OCI-LY7 (cell line): ENCODE measurements at regions not wholly inside any gene's neighbourhood (a gene's known extent, or its start where the extent isn't known, plus 50 kb on each side); places are given as distances from the start of the nearest gene placed in this dataset.

Experiments used
- BruUV-seq: library from RNA; stranded (reverse); fragments of 400-500 nt; replicated peaks from 2 replicates; lab custom pipeline; 2021; lab: Mats Ljungman, UMichigan
- CTCF ChIA-PET: fragments of 300-600 bp; sonication (Branson Sonifier 250); formaldehyde crosslinking; loops from one replicate; lab custom pipeline; 2022; ENCODE audit warnings: antibody characterized with exemption; ENCODE audit not compliant: unreplicated experiment; lab: Charles Lee
- POLR2A ChIA-PET: fragments of 300-600 bp; sonication (Branson Sonifier 250); formaldehyde crosslinking; loops from one replicate; lab custom pipeline; 2022; ENCODE audit warnings: antibody characterized with exemption; lab: Charles Lee
- DNase-seq: peaks from one replicate; pipeline ENCODE4 v3.0.0-alpha.2; 2015; ENCODE audit warnings: low spot score
- H2AFZ ChIP-seq: fragments of 200-600 bp; sonication (generic), shearing (Covaris generic); 2 replicates; pipeline ENCODE4 v1.6.1; 2014; ENCODE audit warnings: mild to moderate bottlenecking, antibody characterized with exemption, low read length, moderate library complexity
- H3K27ac ChIP-seq: fragments of 200-600 bp; sonication (generic); 2 replicates; pipeline ENCODE4 v1.5.1; 2014; ENCODE audit warnings: mixed run types, low read depth, mild to moderate bottlenecking, moderate library complexity, low read length, inconsistent platforms; ENCODE audit not compliant: poor library complexity, severe bottlenecking
- H3K36me3 ChIP-seq: fragments of 200-600 bp; sonication (generic); 2 replicates; pipeline ENCODE4 v1.6.1; 2014; ENCODE audit warnings: mild to moderate bottlenecking, antibody characterized with exemption, low read length, moderate library complexity, mixed read lengths; ENCODE audit not compliant: insufficient read depth
- H3K4me1 ChIP-seq: fragments of 200-600 bp; sonication (generic); 2 replicates; pipeline ENCODE4 v1.5.1; 2014; ENCODE audit warnings: mild to moderate bottlenecking, low read length; ENCODE audit not compliant: insufficient read depth, poor library complexity, severe bottlenecking
- H3K4me2 ChIP-seq: fragments of 200-600 bp; sonication (generic); 2 replicates; pipeline ENCODE4 v1.6.1; 2014; ENCODE audit warnings: mild to moderate bottlenecking, low read length
- H3K4me3 ChIP-seq: fragments of 200-600 bp; sonication (generic); 2 replicates; pipeline ENCODE4 v1.5.1; 2014; ENCODE audit warnings: mild to moderate bottlenecking, low read depth, low read length; ENCODE audit not compliant: poor library complexity, severe bottlenecking
- H3K79me2 ChIP-seq: fragments of 200-600 bp; sonication (generic); 2 replicates; pipeline ENCODE4 v1.6.1; 2016; ENCODE audit warnings: low read depth, mild to moderate bottlenecking, low read length, moderate library complexity, mixed read lengths; ENCODE audit not compliant: insufficient read depth
- H3K9me2 ChIP-seq: fragments of 200-600 bp; sonication (generic); 2 replicates; pipeline ENCODE4 v1.6.1; 2016; ENCODE audit warnings: mild to moderate bottlenecking, low read length, mixed read lengths; ENCODE audit not compliant: insufficient read depth
- H3K9me3 ChIP-seq: fragments of 200-600 bp; sonication (generic); 2 replicates; pipeline ENCODE4 v1.6.1; 2014; ENCODE audit warnings: mild to moderate bottlenecking, mixed run types, low read length, mixed read lengths
- H4K20me1 ChIP-seq: fragments of 200-600 bp; sonication (generic); 2 replicates; pipeline ENCODE4 v1.6.1; 2014; ENCODE audit warnings: mild to moderate bottlenecking, antibody characterized with exemption, low read length, moderate library complexity, mixed read lengths; ENCODE audit not compliant: insufficient read depth
- CTCF ChIP-seq: fragments of 200-600 bp; sonication (generic); conservative IDR thresholded peaks from 2 replicates; pipeline ENCODE4 v1.5.1; 2014; ENCODE audit warnings: mild to moderate bottlenecking, antibody characterized with exemption, low read length, moderate library complexity, mixed read lengths
- EZH2phosphoT487 ChIP-seq: fragments of 200-600 bp; sonication (generic); IDR thresholded peaks from 2 replicates; pipeline ENCODE4 v1.6.1; 2018; ENCODE audit warnings: low read depth, borderline replicate concordance, mild to moderate bottlenecking, mixed run types, antibody characterized with exemption, low read length, moderate library complexity, mixed read lengths
- intact Hi-C: fragments of 100-400 bp; cut with micrococcal nuclease; formaldehyde crosslinking; loops from one replicate; pipeline ENCODE4 v1.10.0; 2022; ENCODE audit not compliant: unreplicated experiment

- H3K9me2 ChIP-seq, result no peaks in the 10 kb centered on the region
- CTCF ChIA-PET, result no interaction called here
- no peak overlapping the region for H2AFZ ChIP-seq
- H3K4me2 ChIP-seq, result no peak overlapping the region
- no peaks in the 10 kb centered on the region for H3K36me3 ChIP-seq
- intact Hi-C loops, result no loop called here
- TF ChIP-seq CTCF (no peak), EZH2phosphoT487 (no peak)
- no TSS peak for BruUV-seq
- H4K20me1 ChIP-seq, result no peaks in the 10 kb centered on the region
- POLR2A ChIA-PET, result no interaction called here
- H3K79me2 ChIP-seq, result no peaks in the 10 kb centered on the region
- H3K4me1 ChIP-seq, result no peaks in the 10 kb centered on the region
- DNase-seq, result no peak
- no peak overlapping the region for H3K27ac ChIP-seq
- no peak overlapping the region for H3K4me3 ChIP-seq
- no peaks in the 10 kb centered on the region for H3K9me3 ChIP-seq
These were observed 343.9 kb upstream of the CADM1 start for GRCh38 chr11:115848080-115848479.

- BruUV-seq, result no TSS peak
- Histone ChIP-seq H3K36me3 (no peaks in the 10 kb centered on the region), H2AFZ (no peak overlapping the region), H3K79me2 (no peaks in the 10 kb centered on the region), H3K4me2 (no peak overlapping the region), H3K4me3 (no peak overlapping the region), H3K9me3 (no peaks in the 10 kb centered on the region), H4K20me1 (no peaks in the 10 kb centered on the region), H3K9me2 (no peaks in the 10 kb centered on the region), H3K4me1 (no peaks in the 10 kb centered on the region), H3K27ac (no peak overlapping the region)
- POLR2A ChIA-PET, result no interaction called here
- DNase-seq, result no peak
- TF ChIP-seq EZH2phosphoT487, result no peak
- TF ChIP-seq CTCF, result no peak
- CTCF ChIA-PET, result no interaction called here
- intact Hi-C loops, result no loop called here
These were observed 341.7 kb upstream of the CADM1 start for GRCh38 chr11:115845872-115846271.

- Histone ChIP-seq H4K20me1 (no peaks in the 10 kb centered on the region), H3K79me2 (no peaks in the 10 kb centered on the region), H3K9me2 (no peaks in the 10 kb centered on the region), H3K36me3 (no peaks in the 10 kb centered on the region), H3K4me1 (no peaks in the 10 kb centered on the region), H3K27ac (no peak overlapping the region), H3K9me3 (no peaks in the 10 kb centered on the region), H3K4me3 (no peak overlapping the region), H2AFZ (no peak overlapping the region), H3K4me2 (no peak overlapping the region)
- CTCF ChIA-PET, result no interaction called here
- POLR2A ChIA-PET, result interaction anchor here (0.6 kb wide), 1 partner anchor 87 kb away, joined by 3 read pairs; no protein-coding TSS in a partner anchor
- no TSS peak for BruUV-seq
- TF ChIP-seq EZH2phosphoT487 (no peak), CTCF (no peak)
- intact Hi-C loops, result no loop called here
- no peak for DNase-seq
These were observed 339.5 kb upstream of the CADM1 start for GRCh38 chr11:115843685-115844084.
